DND-41 (cell line): ENCODE measurements at regions not wholly inside any gene's neighbourhood (a gene's known extent, or its start where the extent isn't known, plus 50 kb on each side); places are given as distances from the start of the nearest gene placed in this dataset.

Experiments
- CTCF ChIP-seq: IDR thresholded peaks from 2 replicates; pipeline ENCODE4 v1.5.1; 2012; ENCODE audit warnings: borderline replicate concordance, low read length, moderate library complexity, mild to moderate bottlenecking; ENCODE audit not compliant: poor library complexity, severe bottlenecking; ENCODE audit errors: extremely low read depth
- EZH2 ChIP-seq: IDR thresholded peaks from 3 replicates; pipeline ENCODE4 v1.6.1; 2012; ENCODE audit warnings: borderline replicate concordance, low read depth, mild to moderate bottlenecking, moderate library complexity, low read length, inconsistent platforms; ENCODE audit not compliant: severe bottlenecking

DNA sequence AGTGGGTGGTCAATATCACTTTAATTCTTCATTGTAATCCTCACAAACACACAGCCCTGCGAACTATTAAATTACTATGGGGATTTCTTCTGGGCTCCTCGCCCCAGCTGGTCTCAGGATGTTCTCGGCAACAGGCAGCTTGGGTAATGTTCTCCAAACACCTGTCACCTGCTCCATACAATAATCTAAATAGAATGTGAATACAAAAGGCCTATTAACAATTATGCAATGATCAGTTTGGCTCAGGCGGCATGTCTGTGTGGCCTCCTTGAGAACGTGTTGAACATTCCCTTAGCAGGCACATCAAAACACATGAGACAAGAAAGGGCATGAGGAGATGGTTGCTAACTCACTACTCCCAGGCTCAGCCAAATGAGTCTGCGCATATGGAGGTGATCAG is 158.6 kb upstream of the KBTBD8 start:
- TF ChIP-seq CTCF, result no peak
- TF ChIP-seq EZH2, result no peak
